GM13976 (cell line): ENCODE measurements at regions not wholly inside any gene's neighbourhood (a gene's known extent, or its start where the extent isn't known, plus 50 kb on each side); places are given as distances from the start of the nearest gene placed in this dataset.
A peak's percentile ranks its signal among the peaks of the same experiment; 100 is the strongest.

Source experiments
- DNase-seq: peaks from one replicate; pipeline ENCODE4 v3.0.0; 2012; ENCODE audit warnings: low spot score
- CTCF ChIP-seq: IDR thresholded peaks from 2 replicates; pipeline ENCODE4 v1.5.1; 2012; ENCODE audit warnings: borderline replicate concordance, mild to moderate bottlenecking; ENCODE audit not compliant: insufficient read depth; ENCODE audit errors: extremely low read depth, missing control alignments, control extremely low read depth
- in situ Hi-C: fragments of 300-500 bp; cut with MboI; formaldehyde crosslinking; loops from one replicate; pipeline ENCODE4 v1.12.0; 2022; ENCODE audit warnings: low sequenced_read_pairs, mixed read lengths, inconsistent platforms; ENCODE audit not compliant: unreplicated experiment

- DNase-seq: no peak
- no peak for TF ChIP-seq CTCF
- in situ Hi-C loops: no loop called here
These were observed 1350.3 kb downstream of the TMEM121 start for GRCh38 chr14:106876711-106877110.

GRCh38 chr14:106877517-106877916, 1351.1 kb downstream of the TMEM121 start:
- TF ChIP-seq CTCF: no peak
- in situ Hi-C loops: no loop called here
- DNase-seq: no peak

GRCh38 chr14:106879241-106879640, 1352.9 kb downstream of the TMEM121 start:
- in situ Hi-C loops: no loop called here
- DNase-seq: peak; percentile 70
- peak; percentile 83 for TF ChIP-seq CTCF

- peak; percentile 43 for TF ChIP-seq CTCF
- in situ Hi-C loops: no loop called here
- DNase-seq: peak; percentile 27
These were observed 1356.9 kb downstream of the TMEM121 start for GRCh38 chr14:106883218-106883692.
